Ishikawa (cell line): ENCODE measurements at regions not wholly inside any gene's neighbourhood (a gene's known extent, or its start where the extent isn't known, plus 50 kb on each side); places are given as distances from the start of the nearest gene placed in this dataset.

Experiments
- CEBPB ChIP-seq: IDR thresholded peaks from 2 replicates; pipeline ENCODE4 v1.6.1; 2012
- CREB1 ChIP-seq: IDR thresholded peaks from 2 replicates; pipeline ENCODE4 v1.6.1; 2012; ENCODE audit warnings: low read depth
- EP300 ChIP-seq: IDR thresholded peaks from 2 replicates; pipeline ENCODE4 v1.6.1; 2012; ENCODE audit warnings: borderline replicate concordance
- FOXM1 ChIP-seq: IDR thresholded peaks from 2 replicates; pipeline ENCODE4 v1.6.1; 2012; ENCODE audit warnings: low read depth, borderline replicate concordance
- MAX ChIP-seq: IDR thresholded peaks from 2 replicates; pipeline ENCODE4 v1.6.1; 2012
- NFIC ChIP-seq: IDR thresholded peaks from 2 replicates; pipeline ENCODE4 v1.6.1; 2012
- RAD21 ChIP-seq: IDR thresholded peaks from 2 replicates; pipeline ENCODE4 v1.6.1; 2012; ENCODE audit warnings: low read depth
- TCF12 ChIP-seq: IDR thresholded peaks from 2 replicates; pipeline ENCODE4 v1.6.1; 2012; ENCODE audit warnings: low read depth
- TEAD4 ChIP-seq: IDR thresholded peaks from 2 replicates; pipeline ENCODE4 v1.6.1; 2012
- YY1 ChIP-seq: IDR thresholded peaks from 2 replicates; pipeline ENCODE4 v1.6.1; 2012; ENCODE audit warnings: low read depth
- TF ChIP-seq, protein P1 (sequence below): IDR thresholded peaks from 2 replicates; pipeline ENCODE4 v1.6.1; 2012

DNA sequence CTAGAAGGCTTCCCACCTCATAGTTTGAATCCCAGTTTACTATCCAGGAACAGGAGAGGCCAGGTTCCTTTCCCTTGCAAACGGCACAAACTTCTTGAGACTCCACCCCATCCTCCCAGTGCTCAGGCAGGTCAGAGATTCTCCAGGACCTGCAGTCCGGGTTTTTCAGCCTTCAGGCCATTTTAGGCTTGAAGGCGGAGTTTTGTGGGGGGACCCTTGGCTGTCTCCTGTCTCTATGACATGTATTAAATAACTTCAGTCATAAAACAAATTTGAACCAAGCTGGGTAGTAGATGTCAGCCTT lies 230.1 kb downstream of the NFATC2 start:
- TF ChIP-seq EP300 (no peak), MAX (no peak), CEBPB (no peak), CREB1 (no peak), NFIC (no peak), RAD21 (no peak), TCF12 (no peak), FOXM1 (no peak), TEAD4 (no peak), YY1 (no peak)
- TF ChIP-seq, protein P1, sequence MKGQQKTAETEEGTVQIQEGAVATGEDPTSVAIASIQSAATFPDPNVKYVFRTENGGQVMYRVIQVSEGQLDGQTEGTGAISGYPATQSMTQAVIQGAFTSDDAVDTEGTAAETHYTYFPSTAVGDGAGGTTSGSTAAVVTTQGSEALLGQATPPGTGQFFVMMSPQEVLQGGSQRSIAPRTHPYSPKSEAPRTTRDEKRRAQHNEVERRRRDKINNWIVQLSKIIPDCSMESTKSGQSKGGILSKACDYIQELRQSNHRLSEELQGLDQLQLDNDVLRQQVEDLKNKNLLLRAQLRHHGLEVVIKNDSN, result no peak
